ENCODE measurements at regions not wholly inside any gene's neighbourhood (a gene's known extent, or its start where the extent isn't known, plus 50 kb on each side); places are given as distances from the start of the nearest gene placed in this dataset.

DNA sequence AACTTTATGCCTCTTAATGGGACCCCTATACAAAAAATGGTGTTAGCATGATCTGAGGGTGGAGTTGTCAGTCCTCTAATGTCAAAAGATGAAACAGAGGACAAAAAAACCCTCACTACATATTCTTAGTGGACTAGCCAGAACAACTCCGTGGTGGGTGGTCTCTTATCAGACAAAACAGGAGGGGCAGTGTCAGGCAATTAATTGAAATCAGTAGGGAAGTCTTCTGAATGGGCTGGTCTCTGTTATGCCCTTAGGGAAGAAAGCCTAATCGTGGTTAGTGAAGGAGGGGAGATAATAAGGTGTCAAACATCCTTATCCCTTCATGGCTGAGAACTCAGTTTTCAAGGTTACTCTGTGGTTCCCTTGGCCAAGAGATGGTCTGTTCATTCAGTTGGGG, 909.4 kb downstream of the GRID1 start:
- TF ChIP-seq EP300 (IDR thresholded peaks at IDR 0.05; ENCODE audit: low read depth) (no peak), POLR2A (IDR thresholded peaks at IDR 0.05) (no peak), POLR2AphosphoS5 (IDR thresholded peaks at IDR 0.05) (no peak)
- TF ChIP-seq, protein P1, sequence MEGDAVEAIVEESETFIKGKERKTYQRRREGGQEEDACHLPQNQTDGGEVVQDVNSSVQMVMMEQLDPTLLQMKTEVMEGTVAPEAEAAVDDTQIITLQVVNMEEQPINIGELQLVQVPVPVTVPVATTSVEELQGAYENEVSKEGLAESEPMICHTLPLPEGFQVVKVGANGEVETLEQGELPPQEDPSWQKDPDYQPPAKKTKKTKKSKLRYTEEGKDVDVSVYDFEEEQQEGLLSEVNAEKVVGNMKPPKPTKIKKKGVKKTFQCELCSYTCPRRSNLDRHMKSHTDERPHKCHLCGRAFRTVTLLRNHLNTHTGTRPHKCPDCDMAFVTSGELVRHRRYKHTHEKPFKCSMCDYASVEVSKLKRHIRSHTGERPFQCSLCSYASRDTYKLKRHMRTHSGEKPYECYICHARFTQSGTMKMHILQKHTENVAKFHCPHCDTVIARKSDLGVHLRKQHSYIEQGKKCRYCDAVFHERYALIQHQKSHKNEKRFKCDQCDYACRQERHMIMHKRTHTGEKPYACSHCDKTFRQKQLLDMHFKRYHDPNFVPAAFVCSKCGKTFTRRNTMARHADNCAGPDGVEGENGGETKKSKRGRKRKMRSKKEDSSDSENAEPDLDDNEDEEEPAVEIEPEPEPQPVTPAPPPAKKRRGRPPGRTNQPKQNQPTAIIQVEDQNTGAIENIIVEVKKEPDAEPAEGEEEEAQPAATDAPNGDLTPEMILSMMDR (IDR thresholded peaks at IDR 0.05), result no peak

Data from transverse colon (tissue), 4 donors.